NCI-H2196 (cell line): ENCODE measurements at regions not wholly inside any gene's neighbourhood (a gene's known extent, or its start where the extent isn't known, plus 50 kb on each side); places are given as distances from the start of the nearest gene placed in this dataset.

ENCODE experiments used
- DNase-seq: peaks from one replicate; lab custom pipeline; 2025; ENCODE audit not compliant: unreplicated experiment; lab: John Stamatoyannopoulos, UW

- DNase-seq = no peak
Measured at GRCh38 chr6:81822568-81822967, 70.1 kb upstream of the TENT5A start.

GRCh38 chr6:81821449-81821848, 69.0 kb upstream of the TENT5A start:
- DNase-seq = no peak

- no peak for DNase-seq
Measured at GRCh38 chr6:81820980-81821379, 68.5 kb upstream of the TENT5A start.

- no peak for DNase-seq
Measured at GRCh38 chr6:81820422-81820821, 67.9 kb upstream of the TENT5A start.

GRCh38 chr6:81819767-81820166, 67.3 kb upstream of the TENT5A start:
- no peak for DNase-seq

- no peak for DNase-seq
Measured at GRCh38 chr6:81818901-81819361, 66.5 kb upstream of the TENT5A start.

GRCh38 chr6:81816380-81816779, 63.9 kb upstream of the TENT5A start:
- DNase-seq = no peak

- no peak for DNase-seq
Measured at GRCh38 chr6:81814370-81815076, 62.0 kb upstream of the TENT5A start.

GRCh38 chr6:81813305-81813704, 60.8 kb upstream of the TENT5A start:
- DNase-seq = no peak

- no peak for DNase-seq
Measured at GRCh38 chr6:81812401-81812800, 59.9 kb upstream of the TENT5A start.

- DNase-seq = no peak
Measured at GRCh38 chr6:81808851-81809570, 56.5 kb upstream of the TENT5A start.

- peak; percentile 27 for DNase-seq
Measured at GRCh38 chr6:81806793-81807565, 54.5 kb upstream of the TENT5A start.

GRCh38 chr6:81802356-81802755, 49.9 kb upstream of the TENT5A start:
- no peak for DNase-seq
